IgD-negative memory B cell (primary cell): ENCODE measurements at regions not wholly inside any gene's neighbourhood (a gene's known extent, or its start where the extent isn't known, plus 50 kb on each side); places are given as distances from the start of the nearest gene placed in this dataset.

Experiments
- H3K27ac Mint-ChIP-seq, 3 donors: one replicate each; pipeline ENCODE4 v1.8.0; 2020 to 2022; ENCODE audit warnings: mild to moderate bottlenecking in 3 of 3, mixed read lengths in 3 of 3, moderate library complexity in 1 of 3
- H3K27me3 Mint-ChIP-seq: one replicate; pipeline ENCODE4 v1.8.0; 2021; ENCODE audit warnings: mixed read lengths
- H3K36me3 Mint-ChIP-seq: one replicate; pipeline ENCODE4 v1.8.0; 2020; ENCODE audit warnings: mild to moderate bottlenecking, mixed read lengths
- H3K4me1 Mint-ChIP-seq, 3 donors: one replicate each; pipeline ENCODE4 v1.8.0; 2020 to 2022; ENCODE audit warnings: mixed read lengths in 3 of 3, mild to moderate bottlenecking in 1 of 3
- H3K4me3 Mint-ChIP-seq, 4 donors: one replicate each; pipeline ENCODE4 v1.8.0; 2020 to 2022; ENCODE audit warnings: mild to moderate bottlenecking in 4 of 4, mixed read lengths in 4 of 4, moderate library complexity in 3 of 4
- H3K9me3 Mint-ChIP-seq, 3 donors: one replicate each; pipeline ENCODE4 v1.8.0; 2020 to 2021; ENCODE audit warnings: mixed read lengths in 3 of 3, mild to moderate bottlenecking in 1 of 3

GRCh38 chr14:44109036-44109435 is 398.0 kb downstream of the FSCB start:
- H3K4me3 Mint-ChIP-seq = no peak overlapping the region
- H3K27me3 Mint-ChIP-seq = no peaks in the 10 kb centered on the region
- H3K27ac Mint-ChIP-seq = no peak overlapping the region
- peaks cover 2 to 5% (median 4%) of the 10 kb centered on the region in 3 donors for H3K9me3 Mint-ChIP-seq
- H3K4me1 Mint-ChIP-seq = peaks cover 0 to 6% (median 3%) of the 10 kb centered on the region in 3 donors
- peaks cover 10% of the 10 kb centered on the region for H3K36me3 Mint-ChIP-seq

DNA sequence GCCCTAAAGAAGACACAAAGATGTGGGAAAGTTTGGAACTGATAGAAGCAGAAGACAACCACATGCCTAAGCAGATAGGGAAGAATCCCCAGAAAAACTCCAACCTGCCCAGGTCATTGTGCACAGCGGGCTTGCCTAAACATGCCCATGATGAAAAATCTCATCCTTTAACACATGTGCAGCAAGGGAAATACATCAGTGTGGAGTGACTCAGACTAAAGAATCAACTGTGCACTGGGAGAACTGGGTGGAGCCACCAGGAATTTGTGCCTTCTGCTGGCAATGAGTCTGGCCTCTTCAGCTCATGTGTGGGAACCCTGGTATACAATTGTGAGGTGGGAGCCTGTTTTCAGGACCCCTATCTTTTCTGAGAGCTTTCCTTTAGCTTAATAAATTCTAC is 398.5 kb downstream of the FSCB start:
- peaks cover 10% of the 10 kb centered on the region for H3K36me3 Mint-ChIP-seq
- H3K9me3 Mint-ChIP-seq = peaks cover 2 to 5% (median 4%) of the 10 kb centered on the region in 3 donors
- H3K27ac Mint-ChIP-seq = no peak overlapping the region
- no peaks in the 10 kb centered on the region for H3K27me3 Mint-ChIP-seq
- peaks cover 0 to 6% (median 3%) of the 10 kb centered on the region in 3 donors for H3K4me1 Mint-ChIP-seq
- no peak overlapping the region for H3K4me3 Mint-ChIP-seq

DNA sequence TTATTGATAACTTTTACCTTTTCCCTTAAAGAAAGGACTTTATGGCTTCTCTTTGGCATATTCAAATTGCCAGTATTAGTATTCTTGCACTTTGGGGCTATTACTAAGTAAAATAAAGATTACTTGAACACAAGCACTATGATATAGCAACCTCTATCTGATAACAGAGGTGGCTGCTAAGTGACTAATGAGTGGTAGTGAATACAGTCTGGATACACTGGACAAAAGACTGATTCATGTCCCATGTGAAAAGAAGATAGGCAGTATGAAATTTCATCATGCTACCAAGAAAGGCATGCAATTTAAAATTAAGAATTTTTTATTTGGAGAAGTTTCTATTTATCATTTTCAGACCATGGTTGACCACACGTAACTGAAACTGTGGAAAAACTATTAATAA is 399.9 kb downstream of the FSCB start:
- H3K9me3 Mint-ChIP-seq = peaks cover 2 to 5% (median 4%) of the 10 kb centered on the region in 3 donors
- no peaks in the 10 kb centered on the region for H3K27me3 Mint-ChIP-seq
- no peak overlapping the region for H3K27ac Mint-ChIP-seq
- H3K4me3 Mint-ChIP-seq = no peak overlapping the region
- no peaks in the 10 kb centered on the region for H3K4me1 Mint-ChIP-seq
- H3K36me3 Mint-ChIP-seq = peaks cover 10% of the 10 kb centered on the region

DNA sequence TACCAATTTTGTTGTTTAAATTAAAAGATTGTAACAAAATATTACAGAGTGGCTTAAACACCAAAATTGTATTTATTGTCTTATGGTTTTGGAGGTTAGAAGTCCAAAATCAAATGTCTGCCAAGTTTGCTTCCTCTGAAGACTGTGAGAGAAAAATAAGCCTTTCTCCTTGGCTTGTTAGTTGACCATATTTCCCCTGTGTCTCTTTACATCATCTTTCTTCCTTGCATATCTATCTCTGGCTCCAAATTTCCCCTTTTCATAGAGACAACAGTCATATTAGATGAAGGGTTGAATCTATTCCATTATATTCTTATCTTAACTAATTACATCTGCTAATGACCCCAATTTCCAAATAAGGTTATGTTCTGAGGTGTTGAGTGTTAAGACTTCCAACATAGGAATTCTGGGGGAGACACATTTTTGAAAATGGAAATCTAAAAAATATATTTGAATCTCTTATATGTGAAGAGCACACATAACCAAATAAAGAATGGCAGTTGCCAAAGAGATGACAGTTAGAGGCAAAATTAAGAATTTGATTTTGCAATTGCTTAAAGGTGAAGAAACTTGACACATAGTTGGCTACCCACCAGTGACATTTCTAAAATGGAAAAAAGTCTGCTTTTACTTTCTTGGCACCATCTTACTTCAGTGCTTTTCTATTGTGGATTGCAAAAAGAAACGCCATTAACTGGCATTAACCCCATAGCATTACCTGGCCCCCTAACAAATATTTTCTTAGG is 407.2 kb downstream of the FSCB start:
- Mint-ChIP-seq H3K4me3 (no peak overlapping the region), H3K4me1 (no peaks in the 10 kb centered on the region), H3K36me3 (no peaks in the 10 kb centered on the region), H3K27ac (no peak overlapping the region), H3K9me3 (peaks cover 0 to 4% (median 3%) of the 10 kb centered on the region in 3 donors), H3K27me3 (no peaks in the 10 kb centered on the region)

- peaks cover under 1 to 9% (median 3%) of the 10 kb centered on the region in 3 donors for H3K9me3 Mint-ChIP-seq
- H3K4me1 Mint-ChIP-seq = no peaks in the 10 kb centered on the region
- no peaks in the 10 kb centered on the region for H3K27me3 Mint-ChIP-seq
- no peaks in the 10 kb centered on the region for H3K36me3 Mint-ChIP-seq
- no peak overlapping the region for H3K27ac Mint-ChIP-seq
- no peak overlapping the region for H3K4me3 Mint-ChIP-seq
Observed at GRCh38 chr14:44081146-44081545, 425.9 kb downstream of the FSCB start.

GRCh38 chr14:44070046-44070445 is 437.0 kb downstream of the FSCB start:
- Mint-ChIP-seq H3K36me3 (no peaks in the 10 kb centered on the region), H3K27me3 (no peaks in the 10 kb centered on the region), H3K27ac (no peak overlapping the region), H3K4me3 (no peak overlapping the region), H3K4me1 (no peaks in the 10 kb centered on the region), H3K9me3 (no peaks in the 10 kb centered on the region)

- Mint-ChIP-seq H3K4me1 (no peaks in the 10 kb centered on the region), H3K27ac (no peak overlapping the region), H3K9me3 (peaks cover 0 to 3% (median 1%) of the 10 kb centered on the region in 3 donors), H3K27me3 (no peaks in the 10 kb centered on the region), H3K36me3 (no peaks in the 10 kb centered on the region), H3K4me3 (no peak overlapping the region)
Observed at GRCh38 chr14:44053422-44053821, 453.7 kb downstream of the FSCB start.

GRCh38 chr14:44041700-44042099 is 465.4 kb downstream of the FSCB start:
- no peak overlapping the region for H3K27ac Mint-ChIP-seq
- peaks cover 1% of the 10 kb centered on the region for H3K36me3 Mint-ChIP-seq

DNA sequence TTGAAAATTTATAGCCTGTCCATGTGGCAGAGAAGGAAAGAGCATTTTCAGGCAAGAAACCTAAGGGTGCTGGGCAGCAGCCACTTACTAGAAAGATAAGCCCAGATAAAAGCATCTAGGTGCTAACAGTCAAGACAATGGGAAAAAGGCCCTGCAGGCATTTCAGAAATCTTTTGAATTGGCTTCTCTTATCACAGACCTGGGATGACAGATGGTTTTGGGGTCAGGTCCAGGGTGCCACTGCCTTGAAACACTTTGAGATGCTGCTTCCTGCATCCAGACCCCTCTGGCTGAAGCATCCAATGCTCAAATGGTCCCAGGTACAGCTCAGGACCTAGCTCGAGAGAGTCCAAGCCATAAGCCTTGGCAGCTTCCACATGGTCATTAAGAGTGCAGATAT is 466.5 kb downstream of the FSCB start:
- H3K36me3 Mint-ChIP-seq = peaks cover 1% of the 10 kb centered on the region
- H3K27me3 Mint-ChIP-seq = no peaks in the 10 kb centered on the region
- H3K9me3 Mint-ChIP-seq = peaks cover 0 to 10% (median 5%) of the 10 kb centered on the region in 3 donors
- no peak overlapping the region for H3K4me3 Mint-ChIP-seq
- H3K4me1 Mint-ChIP-seq = peaks cover 0 to 3% (median 3%) of the 10 kb centered on the region in 3 donors
- H3K27ac Mint-ChIP-seq = no peak overlapping the region

More at GRCh38 chr14:44041700-44042099, 465.4 kb downstream of the FSCB start:
- H3K4me3 Mint-ChIP-seq = peak overlapping the region in 1 of 4 donors; percentile 49
- H3K9me3 Mint-ChIP-seq = peaks cover 0 to 10% (median 5%) of the 10 kb centered on the region in 3 donors
- H3K27me3 Mint-ChIP-seq = no peaks in the 10 kb centered on the region
- H3K4me1 Mint-ChIP-seq = peaks cover 0 to 3% (median 3%) of the 10 kb centered on the region in 3 donors

- H3K36me3 Mint-ChIP-seq = peaks cover 1% of the 10 kb centered on the region
- no peaks in the 10 kb centered on the region for H3K27me3 Mint-ChIP-seq
- H3K4me3 Mint-ChIP-seq = no peak overlapping the region
- no peak overlapping the region for H3K27ac Mint-ChIP-seq
- peaks cover 0 to 10% (median 4%) of the 10 kb centered on the region in 3 donors for H3K9me3 Mint-ChIP-seq
- no peaks in the 10 kb centered on the region for H3K4me1 Mint-ChIP-seq
Observed at GRCh38 chr14:44036248-44036647, 470.8 kb downstream of the FSCB start.

DNA sequence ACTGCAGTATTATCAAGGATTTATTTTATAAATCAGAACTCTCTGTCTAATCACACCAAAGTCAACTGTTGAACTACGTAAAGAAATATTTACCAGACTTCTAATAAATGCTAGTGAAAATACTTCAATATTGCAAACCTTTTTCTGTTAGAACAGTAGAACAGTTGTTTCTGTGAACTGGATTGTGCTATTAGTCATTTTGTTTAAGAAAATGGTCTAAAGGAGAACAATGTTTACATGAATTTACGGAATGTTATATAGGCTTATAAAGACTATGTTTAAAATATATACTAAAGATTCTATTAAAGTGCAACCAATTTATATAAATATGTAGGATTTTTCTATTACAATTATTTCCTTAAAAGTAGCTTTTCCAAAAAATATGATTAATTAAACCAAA is 471.4 kb downstream of the FSCB start:
- Mint-ChIP-seq H3K27ac (no peak overlapping the region), H3K4me1 (no peaks in the 10 kb centered on the region), H3K4me3 (no peak overlapping the region), H3K36me3 (peaks cover 1% of the 10 kb centered on the region), H3K9me3 (peaks cover 2 to 10% (median 4%) of the 10 kb centered on the region in 3 donors), H3K27me3 (no peaks in the 10 kb centered on the region)

DNA sequence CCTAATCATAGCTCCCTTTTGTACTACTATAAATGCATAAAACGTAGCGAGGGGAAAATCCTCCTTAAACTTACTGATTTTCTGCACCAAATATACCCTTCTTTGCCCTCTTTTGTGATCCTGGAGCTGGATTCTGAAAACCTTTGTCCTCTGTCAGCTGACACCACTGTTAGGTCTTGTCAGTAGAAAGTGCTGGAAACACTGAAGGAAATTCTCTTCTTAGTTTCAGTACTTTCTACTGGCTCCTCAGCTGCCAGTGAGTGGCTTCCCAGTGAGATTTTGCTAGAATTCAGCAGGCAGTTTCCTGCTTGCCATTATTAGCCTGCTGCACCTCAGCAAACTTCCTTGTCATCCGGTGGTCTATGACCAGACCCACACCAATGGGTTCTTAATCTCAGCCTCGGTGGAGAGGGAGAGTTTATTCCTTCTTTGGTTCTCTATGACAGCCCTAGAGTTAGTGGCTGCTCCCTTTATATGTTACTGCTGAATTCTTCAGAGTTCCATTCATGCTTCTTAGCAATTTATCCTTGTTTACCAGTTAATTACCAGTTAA is 476.2 kb downstream of the FSCB start:
- no peaks in the 10 kb centered on the region for H3K36me3 Mint-ChIP-seq
- peaks cover 0 to 2% (median 0%) of the 10 kb centered on the region in 3 donors for H3K9me3 Mint-ChIP-seq
- no peaks in the 10 kb centered on the region for H3K27me3 Mint-ChIP-seq
- H3K4me1 Mint-ChIP-seq = no peaks in the 10 kb centered on the region
- H3K4me3 Mint-ChIP-seq = no peak overlapping the region
- H3K27ac Mint-ChIP-seq = no peak overlapping the region

GRCh38 chr14:44029933-44030332 is 477.1 kb downstream of the FSCB start:
- H3K4me3 Mint-ChIP-seq = no peak overlapping the region
- no peaks in the 10 kb centered on the region for H3K36me3 Mint-ChIP-seq
- no peaks in the 10 kb centered on the region for H3K4me1 Mint-ChIP-seq
- H3K9me3 Mint-ChIP-seq = peaks cover 0 to 2% (median 0%) of the 10 kb centered on the region in 3 donors
- H3K27me3 Mint-ChIP-seq = no peaks in the 10 kb centered on the region
- no peak overlapping the region for H3K27ac Mint-ChIP-seq

DNA sequence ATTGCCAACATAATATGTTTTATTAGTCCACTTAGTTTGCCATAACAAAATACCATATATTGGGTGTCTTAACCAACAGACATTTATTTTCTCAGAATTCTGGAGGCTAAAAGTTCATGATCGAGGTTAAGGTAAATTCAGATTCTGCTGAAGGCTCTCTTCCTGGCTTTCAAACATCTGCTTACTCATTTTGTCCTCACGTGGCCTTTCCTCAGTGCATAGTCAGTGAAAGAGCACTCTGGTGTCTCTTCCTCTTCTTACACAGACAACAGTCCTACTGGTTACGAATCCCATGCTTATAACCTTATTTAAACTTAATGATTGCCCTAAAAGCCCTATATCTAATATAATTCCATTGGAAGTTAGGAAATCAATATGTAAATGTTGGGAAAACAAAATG is 479.7 kb downstream of the FSCB start:
- peaks cover 2% of the 10 kb centered on the region for H3K27me3 Mint-ChIP-seq
- no peaks in the 10 kb centered on the region for H3K36me3 Mint-ChIP-seq
- H3K9me3 Mint-ChIP-seq = peaks cover 0 to 7% (median 0%) of the 10 kb centered on the region in 3 donors
- no peak overlapping the region for H3K27ac Mint-ChIP-seq
- H3K4me3 Mint-ChIP-seq = no peak overlapping the region
- H3K4me1 Mint-ChIP-seq = no peaks in the 10 kb centered on the region

DNA sequence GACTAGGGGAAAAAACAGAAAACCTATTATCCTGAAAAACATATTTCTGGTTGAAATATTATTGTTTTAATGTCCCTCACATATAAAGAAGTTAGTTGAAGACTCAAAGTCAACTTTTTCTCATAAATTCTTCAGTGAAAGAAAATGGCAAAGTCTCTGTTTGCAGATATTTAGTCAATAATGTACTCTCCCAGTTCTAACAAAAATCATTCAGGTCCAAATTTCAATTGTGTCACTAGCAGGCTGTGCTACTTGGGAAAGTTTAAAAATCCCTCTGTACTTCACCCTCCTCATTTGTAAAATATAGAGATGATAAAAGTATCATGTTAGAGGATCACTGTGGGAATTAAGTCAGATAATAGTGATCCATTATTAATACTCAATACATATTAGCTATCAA is 496.5 kb downstream of the FSCB start:
- H3K27ac Mint-ChIP-seq = no peak overlapping the region
- no peaks in the 10 kb centered on the region for H3K27me3 Mint-ChIP-seq
- H3K4me1 Mint-ChIP-seq = no peaks in the 10 kb centered on the region
- H3K4me3 Mint-ChIP-seq = no peak overlapping the region
- no peaks in the 10 kb centered on the region for H3K36me3 Mint-ChIP-seq
- H3K9me3 Mint-ChIP-seq = peaks cover 5 to 8% (median 7%) of the 10 kb centered on the region in 3 donors

- no peaks in the 10 kb centered on the region for H3K27me3 Mint-ChIP-seq
- H3K4me3 Mint-ChIP-seq = no peak overlapping the region
- H3K9me3 Mint-ChIP-seq = peaks cover 5 to 8% (median 7%) of the 10 kb centered on the region in 3 donors
- H3K27ac Mint-ChIP-seq = no peak overlapping the region
- H3K36me3 Mint-ChIP-seq = no peaks in the 10 kb centered on the region
- H3K4me1 Mint-ChIP-seq = no peaks in the 10 kb centered on the region
Observed at GRCh38 chr14:44010071-44010470, 497.0 kb downstream of the FSCB start.
